SKM-1 treated with dmso at 0.1 percent for 144 hours (cell line): ENCODE measurements at regions not wholly inside any gene's neighbourhood (a gene's known extent, or its start where the extent isn't known, plus 50 kb on each side); places are given as distances from the start of the nearest gene placed in this dataset.

Source experiments
- DNase-seq: peaks from one replicate; lab custom pipeline; 2025; ENCODE audit not compliant: unreplicated experiment; lab: John Stamatoyannopoulos, UW

GRCh38 chr5:106730912-106731311, 939.8 kb downstream of the EFNA5 start:
- DNase-seq = no peak

- DNase-seq = no peak
These were observed 940.2 kb downstream of the EFNA5 start for GRCh38 chr5:106730506-106730905.

- no peak for DNase-seq
These were observed 942.5 kb downstream of the EFNA5 start for GRCh38 chr5:106728208-106728607.

- no peak for DNase-seq
These were observed 943.7 kb downstream of the EFNA5 start for GRCh38 chr5:106727071-106727470.

- DNase-seq = no peak
These were observed 950.4 kb downstream of the EFNA5 start for GRCh38 chr5:106720367-106720766.

GRCh38 chr5:106699796-106700195, 970.9 kb downstream of the EFNA5 start:
- DNase-seq = no peak

GRCh38 chr5:106699198-106699597, 971.5 kb downstream of the EFNA5 start:
- DNase-seq = no peak

GRCh38 chr5:106698169-106698568, 972.6 kb downstream of the EFNA5 start:
- DNase-seq = no peak

- DNase-seq = no peak
These were observed 979.0 kb downstream of the EFNA5 start for GRCh38 chr5:106691701-106692100.

GRCh38 chr5:106690585-106690984, 980.2 kb downstream of the EFNA5 start:
- DNase-seq = no peak

- DNase-seq = no peak
These were observed 990.4 kb downstream of the EFNA5 start for GRCh38 chr5:106680330-106680729.

GRCh38 chr5:106677057-106677456, 993.7 kb downstream of the EFNA5 start:
- no peak for DNase-seq

GRCh38 chr5:106675687-106676086, 995.0 kb downstream of the EFNA5 start:
- DNase-seq = no peak

GRCh38 chr5:106673941-106674340, 996.8 kb downstream of the EFNA5 start:
- DNase-seq = no peak

GRCh38 chr5:106661866-106662265, 1008.9 kb downstream of the EFNA5 start:
- DNase-seq = no peak

GRCh38 chr5:106660681-106661080, 1010.1 kb downstream of the EFNA5 start:
- DNase-seq = no peak

- DNase-seq = no peak
These were observed 1012.6 kb downstream of the EFNA5 start for GRCh38 chr5:106658150-106658549.

- no peak for DNase-seq
These were observed 1013.9 kb downstream of the EFNA5 start for GRCh38 chr5:106656821-106657220.

- no peak for DNase-seq
These were observed 1021.7 kb downstream of the EFNA5 start for GRCh38 chr5:106649031-106649430.

GRCh38 chr5:106648401-106648800, 1022.3 kb downstream of the EFNA5 start:
- DNase-seq = no peak

GRCh38 chr5:106646106-106646505, 1024.6 kb downstream of the EFNA5 start:
- no peak for DNase-seq

- DNase-seq = no peak
These were observed 1030.2 kb downstream of the EFNA5 start for GRCh38 chr5:106640511-106640910.

- no peak for DNase-seq
These were observed 1031.2 kb downstream of the EFNA5 start for GRCh38 chr5:106639488-106639887.

- no peak for DNase-seq
These were observed 1033.5 kb downstream of the EFNA5 start for GRCh38 chr5:106637275-106637674.
